ENCODE measurements at regions not wholly inside any gene's neighbourhood (a gene's known extent, or its start where the extent isn't known, plus 50 kb on each side); places are given as distances from the start of the nearest gene placed in this dataset.

DNA sequence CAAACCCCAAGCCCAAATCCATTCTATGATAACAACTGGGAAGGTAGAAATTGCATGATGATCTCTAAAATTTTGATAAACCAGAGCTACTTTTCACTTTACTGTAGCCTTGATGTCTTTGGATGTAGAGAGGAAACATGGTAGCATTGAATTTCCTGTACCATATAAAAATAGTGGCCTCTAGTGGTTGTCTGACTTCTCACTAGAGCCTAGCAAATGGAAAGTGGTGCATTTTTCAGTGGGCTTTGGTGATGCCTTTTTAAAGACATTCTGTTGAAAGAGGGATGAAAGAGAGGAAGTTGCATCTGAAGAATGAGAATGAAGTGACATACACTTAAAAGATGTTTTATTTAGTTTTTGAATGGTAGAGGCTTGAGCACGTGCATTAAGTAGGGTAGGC is 662.2 kb downstream of the XIRP2 start:
- H3K9me3 Mint-ChIP-seq (ENCODE audit: insufficient read depth), result no peaks in the 10 kb centered on the region
- CTCF ChIA-PET, result no interaction called here
- H3K27me3 Mint-ChIP-seq, result no peaks in the 10 kb centered on the region
- Histone ChIP-seq H3K9me3 (ENCODE audit: control extremely low read depth in 1 of 3, control insufficient read depth in 2 of 3, insufficient read depth in 1 of 3, low read length in 2 of 3) (no peaks in the 10 kb centered on the region), H3K4me1 (ENCODE audit: control insufficient read depth in 2 of 2, insufficient read depth in 2 of 2, low read length in 2 of 2) (no peaks in the 10 kb centered on the region), H2AFZ (ENCODE audit: insufficient read depth, low read depth, low read length, poor library complexity, severe bottlenecking) (no peak overlapping the region), H3K4me3 (ENCODE audit: control extremely low read depth in 1 of 5, extremely low read depth in 1 of 5, insufficient read depth in 1 of 5, low read depth in 2 of 5, low read length in 4 of 5) (no peak overlapping the region), H3K27ac (ENCODE audit: low read length in 2 of 2) (no peak overlapping the region), H3K27me3 (replicated peaks in 1 of 4; ENCODE audit: control extremely low read depth in 1 of 4, control insufficient read depth in 3 of 4, insufficient read depth in 4 of 4, low read length in 3 of 4) (no peaks in the 10 kb centered on the region), H3K79me2 (ENCODE audit: control insufficient read depth, insufficient read depth, low read length) (no peaks in the 10 kb centered on the region), H4K20me1 (ENCODE audit: control insufficient read depth, insufficient read depth, low read length, poor library complexity, severe bottlenecking) (no peaks in the 10 kb centered on the region), H3K4me2 (replicated peaks; ENCODE audit: low read depth, low read length, poor library complexity, severe bottlenecking) (no peak overlapping the region), H3K9ac (ENCODE audit: low read length) (no peak overlapping the region), H3K36me3 (replicated peaks in 1 of 2; ENCODE audit: control extremely low read depth in 1 of 2, control insufficient read depth in 1 of 2, extremely low read depth in 1 of 2, insufficient read depth in 2 of 2, low read length in 1 of 2) (no peaks in the 10 kb centered on the region)
- intact Hi-C loops (cut with micrococcal nuclease), result no loop called here
- ATAC-seq (ENCODE audit: low read depth), result no peak
- no peak overlapping the region for H3K4me3 Mint-ChIP-seq
- no peaks in the 10 kb centered on the region for H3K4me1 Mint-ChIP-seq
- H3K27ac Mint-ChIP-seq, result no peak overlapping the region
- TF ChIP-seq, protein P1, sequence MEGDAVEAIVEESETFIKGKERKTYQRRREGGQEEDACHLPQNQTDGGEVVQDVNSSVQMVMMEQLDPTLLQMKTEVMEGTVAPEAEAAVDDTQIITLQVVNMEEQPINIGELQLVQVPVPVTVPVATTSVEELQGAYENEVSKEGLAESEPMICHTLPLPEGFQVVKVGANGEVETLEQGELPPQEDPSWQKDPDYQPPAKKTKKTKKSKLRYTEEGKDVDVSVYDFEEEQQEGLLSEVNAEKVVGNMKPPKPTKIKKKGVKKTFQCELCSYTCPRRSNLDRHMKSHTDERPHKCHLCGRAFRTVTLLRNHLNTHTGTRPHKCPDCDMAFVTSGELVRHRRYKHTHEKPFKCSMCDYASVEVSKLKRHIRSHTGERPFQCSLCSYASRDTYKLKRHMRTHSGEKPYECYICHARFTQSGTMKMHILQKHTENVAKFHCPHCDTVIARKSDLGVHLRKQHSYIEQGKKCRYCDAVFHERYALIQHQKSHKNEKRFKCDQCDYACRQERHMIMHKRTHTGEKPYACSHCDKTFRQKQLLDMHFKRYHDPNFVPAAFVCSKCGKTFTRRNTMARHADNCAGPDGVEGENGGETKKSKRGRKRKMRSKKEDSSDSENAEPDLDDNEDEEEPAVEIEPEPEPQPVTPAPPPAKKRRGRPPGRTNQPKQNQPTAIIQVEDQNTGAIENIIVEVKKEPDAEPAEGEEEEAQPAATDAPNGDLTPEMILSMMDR (IDR thresholded peaks at IDR 0.05), result no peak
- no peak for TF ChIP-seq EZH2 (IDR thresholded peaks at IDR 0.05; ENCODE audit: borderline replicate concordance, insufficient read depth, low read depth, low read length, poor library complexity, severe bottlenecking)
- WGBS (ENCODE audit: insufficient coverage), result no CpG with 5 or more reads among the region's 1 CpG
- POLR2A ChIA-PET, result no interaction called here
- no peak for DNase-seq

DNA sequence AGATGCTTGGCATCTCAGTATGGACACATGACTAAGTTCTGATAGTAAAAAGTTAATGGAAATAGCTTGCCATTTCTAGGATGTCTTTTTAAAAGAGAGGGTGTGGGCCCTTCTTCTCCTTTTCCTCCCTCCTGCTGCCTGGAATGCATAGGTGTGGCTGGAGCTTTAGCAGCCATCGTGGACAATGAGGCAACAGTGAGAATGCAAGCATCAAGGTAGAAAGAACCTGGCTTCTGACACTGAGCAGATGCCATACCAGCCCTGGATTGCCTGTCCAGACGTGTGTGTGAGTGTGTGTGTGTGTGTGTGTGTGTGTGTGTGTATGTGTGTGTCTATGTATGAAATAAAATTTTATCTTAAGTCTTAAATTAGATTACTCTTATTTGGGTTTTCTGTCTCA is 660.1 kb downstream of the XIRP2 start:
- TF ChIP-seq EZH2 (IDR thresholded peaks at IDR 0.05; ENCODE audit: borderline replicate concordance, insufficient read depth, low read depth, low read length, poor library complexity, severe bottlenecking), result no peak
- TF ChIP-seq, protein P1 (IDR thresholded peaks at IDR 0.05), result no peak
- H3K9ac ChIP-seq (ENCODE audit: low read length), result no peak overlapping the region
- ChIA-PET CTCF (no interaction called here), POLR2A (no interaction called here)
- no peaks in the 10 kb centered on the region for H3K4me1 ChIP-seq (ENCODE audit: control insufficient read depth in 2 of 2, insufficient read depth in 2 of 2, low read length in 2 of 2)
- no peak overlapping the region for H3K4me2 ChIP-seq (replicated peaks; ENCODE audit: low read depth, low read length, poor library complexity, severe bottlenecking)
- Mint-ChIP-seq H3K27ac (no peak overlapping the region), H3K9me3 (ENCODE audit: insufficient read depth) (no peaks in the 10 kb centered on the region), H3K4me3 (no peak overlapping the region), H3K27me3 (no peaks in the 10 kb centered on the region), H3K4me1 (no peaks in the 10 kb centered on the region)
- no peak overlapping the region for H2AFZ ChIP-seq (ENCODE audit: insufficient read depth, low read depth, low read length, poor library complexity, severe bottlenecking)
- DNase-seq (no peak), ATAC-seq (ENCODE audit: low read depth) (no peak)
- H3K36me3 ChIP-seq (replicated peaks in 1 of 2; ENCODE audit: control extremely low read depth in 1 of 2, control insufficient read depth in 1 of 2, extremely low read depth in 1 of 2, insufficient read depth in 2 of 2, low read length in 1 of 2), result no peaks in the 10 kb centered on the region
- no peaks in the 10 kb centered on the region for H3K27me3 ChIP-seq (replicated peaks in 1 of 4; ENCODE audit: control extremely low read depth in 1 of 4, control insufficient read depth in 3 of 4, insufficient read depth in 4 of 4, low read length in 3 of 4)
- H3K4me3 ChIP-seq (ENCODE audit: control extremely low read depth in 1 of 5, extremely low read depth in 1 of 5, insufficient read depth in 1 of 5, low read depth in 2 of 5, low read length in 4 of 5), result no peak overlapping the region
- WGBS (ENCODE audit: insufficient coverage), result 83% methylated on average over 1 of the region's 2 CpGs
- intact Hi-C loops (cut with micrococcal nuclease), result no loop called here
- no peak overlapping the region for H3K27ac ChIP-seq (ENCODE audit: low read length in 2 of 2)
- H4K20me1 ChIP-seq (ENCODE audit: control insufficient read depth, insufficient read depth, low read length, poor library complexity, severe bottlenecking), result no peaks in the 10 kb centered on the region
- peaks cover 0 to 7% (median 0%) of the 10 kb centered on the region in 3 donors for H3K9me3 ChIP-seq (ENCODE audit: control extremely low read depth in 1 of 3, control insufficient read depth in 2 of 3, insufficient read depth in 1 of 3, low read length in 2 of 3)
- H3K79me2 ChIP-seq (ENCODE audit: control insufficient read depth, insufficient read depth, low read length), result no peaks in the 10 kb centered on the region
